ENCODE measurements at regions not wholly inside any gene's neighbourhood (a gene's known extent, or its start where the extent isn't known, plus 50 kb on each side); places are given as distances from the start of the nearest gene placed in this dataset.
A peak's percentile ranks its signal among the peaks of the same experiment; 100 is the strongest.

GRCh38 chr4:184312126-184312525 is 94.5 kb upstream of the ENPP6 start:
- no peak for DNase-seq (ENCODE audit: low spot score)
- in situ Hi-C loops (cut with HindIII; ENCODE audit: low sequenced_read_pairs), result no loop called here

GRCh38 chr4:184310881-184311709 is 93.4 kb upstream of the ENPP6 start:
- in situ Hi-C loops (cut with HindIII; ENCODE audit: low sequenced_read_pairs), result no loop called here
- no peak for DNase-seq (ENCODE audit: low spot score)

- in situ Hi-C loops (cut with HindIII; ENCODE audit: low sequenced_read_pairs), result no loop called here
- no peak for DNase-seq (ENCODE audit: low spot score)
These were observed 92.5 kb upstream of the ENPP6 start for GRCh38 chr4:184310171-184310567.

DNA sequence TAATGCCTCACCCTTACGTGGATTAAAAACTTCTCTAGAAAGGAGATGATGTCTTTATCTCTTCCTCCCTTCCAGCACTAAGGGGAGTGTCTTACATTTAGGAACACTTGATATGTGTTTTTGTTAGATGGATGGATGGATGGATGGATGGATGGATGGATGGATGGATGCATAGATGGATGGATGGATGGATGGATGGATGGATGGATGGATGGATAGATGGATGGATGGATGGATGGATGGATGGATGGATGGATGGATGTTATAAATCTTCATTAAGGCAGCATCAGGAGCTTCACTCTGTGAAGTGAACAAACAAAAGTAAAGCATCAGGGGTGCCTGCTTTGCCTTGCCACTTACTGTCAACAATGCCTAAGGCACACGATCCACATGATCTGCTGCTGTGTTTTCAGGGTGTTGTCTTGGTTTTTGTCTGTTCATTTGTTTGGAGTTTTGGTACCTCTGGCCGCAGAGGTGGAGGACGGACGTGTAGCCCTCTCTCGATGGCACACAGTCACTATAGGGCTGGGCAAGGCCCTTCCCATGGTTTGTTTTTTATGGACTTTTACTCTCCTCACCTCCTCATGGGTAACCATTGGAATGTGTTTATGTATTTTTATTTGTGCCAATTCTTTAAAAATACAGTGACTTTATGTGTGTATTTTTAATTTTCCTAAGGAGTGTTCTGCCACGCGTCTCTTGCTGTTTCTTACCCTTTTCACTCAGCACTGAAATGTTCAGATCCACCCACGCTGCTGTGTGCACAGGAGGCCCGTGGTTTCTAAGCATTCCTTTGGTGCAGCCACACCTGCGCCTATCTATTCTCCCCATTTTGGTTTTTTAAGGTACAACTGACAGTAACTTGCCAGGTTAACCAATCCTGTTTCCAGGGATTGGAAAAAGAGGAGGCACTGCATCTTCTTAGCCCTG is 91.8 kb upstream of the ENPP6 start:
- in situ Hi-C loops (cut with HindIII; ENCODE audit: low sequenced_read_pairs), result no loop called here
- no peak for DNase-seq (ENCODE audit: low spot score)

DNA sequence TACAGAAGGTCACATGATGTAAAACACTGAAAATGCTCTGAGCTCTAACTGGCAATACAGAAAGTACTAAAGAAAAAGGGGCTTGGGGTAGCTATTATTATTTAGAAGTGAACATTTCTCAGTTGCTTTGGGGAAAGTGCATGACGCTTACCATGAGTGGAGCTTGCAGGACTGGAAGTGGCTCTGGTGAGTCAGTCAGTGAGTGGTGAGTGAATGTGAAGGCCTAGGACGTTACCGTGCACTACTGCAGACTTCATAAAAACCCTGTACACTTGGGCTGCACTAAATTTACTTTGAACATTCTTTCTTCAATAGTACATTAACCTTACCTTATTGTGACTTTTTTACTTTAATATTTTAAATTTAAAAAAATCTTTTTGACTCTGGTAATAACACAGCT is 89.3 kb upstream of the ENPP6 start:
- in situ Hi-C loops (cut with HindIII; ENCODE audit: low sequenced_read_pairs), result no loop called here

GRCh38 chr4:184306470-184306869 is 88.8 kb upstream of the ENPP6 start:
- in situ Hi-C loops (cut with HindIII; ENCODE audit: low sequenced_read_pairs), result no loop called here

More for the DNA sequence above, 89.3 kb upstream of the ENPP6 start:
- no peak for DNase-seq (ENCODE audit: low spot score)

GRCh38 chr4:184300816-184301215 is 83.1 kb upstream of the ENPP6 start:
- no peak for DNase-seq (ENCODE audit: low spot score)
- in situ Hi-C loops (cut with HindIII; ENCODE audit: low sequenced_read_pairs), result no loop called here

More at GRCh38 chr4:184306470-184306869, 88.8 kb upstream of the ENPP6 start:
- DNase-seq (ENCODE audit: low spot score), result no peak

GRCh38 chr4:184298254-184298653 is 80.6 kb upstream of the ENPP6 start:
- in situ Hi-C loops (cut with HindIII; ENCODE audit: low sequenced_read_pairs), result no loop called here
- DNase-seq (ENCODE audit: low spot score), result peak; percentile 8

GRCh38 chr4:184295206-184295605 is 77.5 kb upstream of the ENPP6 start:
- DNase-seq (ENCODE audit: low spot score), result no peak
- in situ Hi-C loops (cut with HindIII; ENCODE audit: low sequenced_read_pairs), result no loop called here

DNA sequence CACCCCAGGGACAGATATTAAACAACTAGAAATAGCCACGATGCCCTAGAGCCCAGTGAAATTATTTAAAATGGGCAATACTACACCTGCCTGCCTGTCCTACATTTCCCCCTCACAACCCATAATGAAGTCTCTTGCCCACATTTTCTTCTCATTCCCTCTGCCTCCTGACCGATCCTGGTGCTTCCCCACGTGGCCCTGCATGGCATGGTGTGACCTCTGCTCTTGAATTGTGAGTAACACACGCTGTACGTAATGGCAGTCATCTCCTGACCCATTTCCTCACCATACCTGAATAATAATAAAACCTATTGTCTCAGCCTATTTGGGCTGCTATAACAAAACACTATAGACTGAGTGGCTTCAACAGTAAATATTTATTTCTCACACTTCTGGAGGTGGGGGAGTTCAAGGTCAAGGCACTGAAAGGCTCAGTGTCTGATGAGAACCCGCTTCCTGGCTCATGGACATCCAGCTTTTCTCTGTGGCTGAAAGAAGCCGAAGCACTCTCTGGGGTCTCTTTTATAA is 77.0 kb upstream of the ENPP6 start:
- in situ Hi-C loops (cut with HindIII; ENCODE audit: low sequenced_read_pairs), result no loop called here
- no peak for DNase-seq (ENCODE audit: low spot score)

DNA sequence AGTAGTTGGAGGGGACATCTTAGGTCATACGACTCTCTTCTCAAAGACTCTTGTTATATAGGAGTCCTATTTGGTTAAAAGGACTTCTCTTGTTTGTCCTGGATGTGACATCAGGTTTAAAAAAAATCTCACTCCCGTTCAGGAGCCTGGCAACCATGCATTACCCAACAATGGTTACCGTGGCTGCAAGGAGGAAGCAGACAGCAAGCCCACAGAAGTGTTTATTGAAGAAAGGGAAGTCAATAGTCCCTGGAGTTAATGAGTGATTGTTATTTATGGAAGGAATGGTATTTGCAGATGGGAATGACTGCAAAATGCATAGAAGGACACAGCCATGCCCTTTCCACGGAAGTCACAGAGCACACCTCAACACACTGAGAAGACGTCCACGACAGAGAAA is 75.9 kb upstream of the ENPP6 start:
- in situ Hi-C loops (cut with HindIII; ENCODE audit: low sequenced_read_pairs), result no loop called here
- no peak for DNase-seq (ENCODE audit: low spot score)

DNA sequence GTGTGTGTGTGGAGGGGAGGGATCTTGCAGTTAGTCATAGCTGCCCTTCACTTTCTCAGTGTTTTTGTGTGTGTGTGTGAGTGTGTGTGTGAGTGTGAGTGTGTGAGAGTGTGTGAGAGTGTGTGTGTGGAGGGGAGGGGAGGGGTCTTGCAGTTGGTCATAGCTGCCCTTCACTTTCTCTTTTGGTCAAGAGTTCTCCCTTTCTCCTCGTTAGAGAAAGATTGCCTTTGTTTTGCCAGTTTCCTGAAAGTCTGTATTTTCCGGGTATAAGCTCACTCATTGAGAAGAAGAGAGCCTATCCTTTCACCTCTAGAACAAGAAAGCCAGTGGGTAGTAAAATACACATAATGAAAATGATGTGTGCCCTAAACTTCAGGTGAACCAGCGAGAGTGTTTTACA is 75.2 kb upstream of the ENPP6 start:
- no peak for DNase-seq (ENCODE audit: low spot score)
- in situ Hi-C loops (cut with HindIII; ENCODE audit: low sequenced_read_pairs), result no loop called here

DNA sequence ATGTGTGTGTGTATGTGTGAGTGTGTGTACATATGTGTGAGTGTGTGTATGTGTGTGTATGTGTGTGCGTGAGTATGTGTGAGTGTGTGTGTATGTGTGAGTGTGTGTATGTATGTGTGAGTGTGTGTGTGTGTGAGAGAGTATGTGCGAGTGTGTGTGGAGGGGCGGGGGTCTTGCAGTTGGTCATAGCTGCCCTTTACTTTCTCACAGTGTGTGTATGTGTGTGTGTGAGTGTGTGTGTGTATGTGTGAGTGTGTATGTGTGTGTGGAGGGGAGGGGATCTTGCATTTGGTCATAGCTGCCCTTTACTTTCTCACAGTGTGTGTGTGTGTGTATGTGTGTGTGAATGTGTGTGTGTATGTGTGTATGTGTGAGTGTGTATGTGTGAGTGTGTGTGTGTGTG is 74.8 kb upstream of the ENPP6 start:
- DNase-seq (ENCODE audit: low spot score), result no peak
- in situ Hi-C loops (cut with HindIII; ENCODE audit: low sequenced_read_pairs), result no loop called here

GRCh38 chr4:184289179-184289535 is 71.5 kb upstream of the ENPP6 start:
- DNase-seq (ENCODE audit: low spot score), result no peak
- in situ Hi-C loops (cut with HindIII; ENCODE audit: low sequenced_read_pairs), result no loop called here

DNA sequence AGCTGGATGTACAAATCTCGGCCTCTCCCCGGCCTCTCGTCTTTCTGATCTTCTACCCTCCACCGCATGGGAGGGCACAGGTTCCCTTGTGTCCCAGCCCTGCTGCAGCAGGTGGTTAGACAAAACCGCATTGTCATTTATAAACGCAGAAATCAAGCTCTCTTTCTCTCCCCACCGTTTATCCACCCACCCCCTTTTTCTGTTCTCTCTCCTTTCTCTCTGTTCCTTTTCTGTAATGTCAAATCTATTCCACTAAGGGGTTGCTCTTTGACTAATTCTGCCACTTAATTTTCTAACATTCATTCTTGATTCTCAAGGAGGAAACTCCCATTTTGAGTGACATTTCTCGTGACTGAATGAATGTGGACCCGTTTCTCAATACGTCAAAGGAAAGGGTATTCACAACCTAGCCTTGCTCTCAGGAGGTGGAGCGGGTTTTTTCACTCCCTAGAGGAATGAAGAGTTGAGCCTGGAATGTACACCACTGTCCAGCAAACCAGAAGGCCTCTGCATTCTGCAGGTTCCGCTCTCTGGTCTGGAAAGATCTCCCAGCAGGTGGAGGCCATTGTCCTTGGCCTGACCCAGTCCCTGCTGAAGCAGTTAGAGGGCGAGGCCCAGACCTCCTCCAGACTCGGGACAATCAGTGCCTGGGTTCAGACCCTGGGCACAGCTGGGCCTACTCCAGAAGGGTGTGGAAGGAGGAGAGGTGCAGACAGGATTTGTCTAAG is 70.9 kb upstream of the ENPP6 start:
- in situ Hi-C loops (cut with HindIII; ENCODE audit: low sequenced_read_pairs), result no loop called here
- no peak for DNase-seq (ENCODE audit: low spot score)

DNA sequence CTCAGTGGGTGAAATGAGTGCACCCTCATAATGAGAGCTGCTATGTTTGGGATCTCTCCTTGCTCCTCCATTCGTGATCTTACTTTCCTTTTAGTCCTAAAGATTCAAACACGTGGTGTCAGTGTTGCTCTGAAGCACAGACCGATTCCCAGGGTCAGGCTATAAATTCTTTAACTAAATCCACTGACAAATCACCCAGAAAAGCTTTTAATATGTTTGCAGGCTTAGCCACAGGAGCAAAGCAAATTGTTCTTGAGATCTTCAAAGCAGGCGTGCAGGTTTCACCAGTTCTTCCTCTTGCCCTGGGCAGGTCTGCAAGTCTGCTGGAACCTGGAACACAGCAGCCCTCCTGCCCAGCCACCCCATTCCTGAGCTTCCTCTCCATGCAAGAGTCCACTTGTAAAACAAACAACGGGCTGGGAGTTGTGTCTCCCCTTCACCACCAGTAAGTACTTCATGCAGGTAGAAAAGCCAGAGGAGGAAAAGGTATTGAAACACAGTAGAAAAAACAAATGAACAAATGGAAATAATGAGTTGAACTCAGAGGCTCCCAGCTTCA is 70.1 kb upstream of the ENPP6 start:
- DNase-seq (ENCODE audit: low spot score), result peak; percentile 23
- in situ Hi-C loops (cut with HindIII; ENCODE audit: low sequenced_read_pairs), result no loop called here

- DNase-seq (ENCODE audit: low spot score), result no peak
- in situ Hi-C loops (cut with HindIII; ENCODE audit: low sequenced_read_pairs), result no loop called here
These were observed 68.7 kb upstream of the ENPP6 start for GRCh38 chr4:184286358-184286757.

GRCh38 chr4:184284742-184285141 is 67.1 kb upstream of the ENPP6 start:
- DNase-seq (ENCODE audit: low spot score), result no peak
- in situ Hi-C loops (cut with HindIII; ENCODE audit: low sequenced_read_pairs), result no loop called here

DNA sequence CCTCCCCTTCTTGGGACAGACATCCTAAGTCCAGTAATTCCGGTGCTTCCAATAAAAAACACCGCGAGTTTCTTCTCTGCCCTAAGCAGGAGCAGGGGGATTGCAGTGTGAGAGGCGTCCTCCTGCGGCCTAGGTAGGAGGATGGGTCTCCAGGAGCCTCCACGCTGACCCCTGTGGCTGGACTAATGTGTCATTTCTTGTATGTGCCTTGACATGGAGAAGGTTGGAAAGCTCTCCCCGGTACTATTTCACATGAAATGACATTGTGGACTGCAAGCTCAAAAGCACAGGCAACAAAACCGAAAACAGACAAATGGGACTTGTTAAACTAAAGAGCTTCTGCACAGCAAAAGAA is 66.6 kb upstream of the ENPP6 start:
- in situ Hi-C loops (cut with HindIII; ENCODE audit: low sequenced_read_pairs), result no loop called here
- DNase-seq (ENCODE audit: low spot score), result no peak
